ENCODE measurements at regions not wholly inside any gene's neighbourhood (a gene's known extent, or its start where the extent isn't known, plus 50 kb on each side); places are given as distances from the start of the nearest gene placed in this dataset.
"Not testable (repeated sequence)": the region's sequence is repeated elsewhere in the genome, so short reads cannot be mapped to it uniquely, and the experiment has no call there.

DNA sequence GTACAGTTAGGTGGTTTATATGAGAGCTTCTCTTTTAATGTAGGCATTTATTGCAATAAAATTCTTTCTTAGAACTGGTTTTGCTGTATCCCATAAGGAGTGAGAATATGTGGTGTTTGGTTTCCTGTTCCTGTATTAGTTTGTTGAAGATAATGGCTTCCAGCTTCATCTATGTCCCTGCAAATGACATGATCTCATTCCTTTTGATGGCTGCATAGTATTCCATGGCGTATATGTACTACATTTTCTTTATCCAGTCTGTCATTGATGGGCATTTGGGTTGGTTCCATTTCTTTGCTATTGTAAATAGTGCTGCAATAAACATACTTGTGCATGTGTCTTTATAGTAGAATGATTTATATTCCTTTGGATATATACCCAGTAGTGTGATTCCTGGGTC, 106.7 kb upstream of the IRS4 start:
- DNase-seq (ENCODE audit: low read depth) = not testable (repeated sequence)

- no peak for DNase-seq (ENCODE audit: low read depth)
Observed at GRCh38 chrX:108833993-108834392, 97.6 kb upstream of the IRS4 start.

DNA sequence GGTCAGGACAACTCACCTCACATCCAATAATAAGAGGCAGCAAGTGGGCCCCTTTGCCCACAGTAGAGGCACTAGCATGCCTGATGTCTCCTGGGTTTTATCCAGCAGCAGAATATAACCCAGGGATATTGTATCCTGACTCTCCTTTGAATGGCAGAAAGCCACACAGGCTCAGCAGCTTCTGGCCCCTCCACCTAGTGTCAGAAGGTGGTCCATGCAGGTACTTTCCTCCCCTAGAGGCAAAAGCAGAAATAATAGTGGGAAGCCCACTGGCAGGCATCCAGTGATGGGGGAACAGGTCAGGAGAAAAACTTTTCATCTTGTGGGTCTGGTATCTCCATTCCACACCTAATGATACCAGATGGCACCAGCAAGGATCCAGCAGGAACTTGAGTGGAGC, 75.5 kb upstream of the IRS4 start:
- no peak for DNase-seq (ENCODE audit: low read depth)

- no peak for DNase-seq (ENCODE audit: low read depth)
Observed at GRCh38 chrX:108795240-108795639, 58.9 kb upstream of the IRS4 start.

Measured in renal cortical epithelial cell (primary cell).